Activated naive CD4-positive, alpha-beta T cell treated with anti-CD3 and anti-CD28 coated beads, Interleukin-2, amount 10 ng/mL, durations not matched to agents 7 days and 5 days (primary cell): ENCODE measurements at regions not wholly inside any gene's neighbourhood (a gene's known extent, or its start where the extent isn't known, plus 50 kb on each side); places are given as distances from the start of the nearest gene placed in this dataset.

ENCODE experiments used
- CTCF ChIA-PET: fragments of 350-600 bp; sonication (Branson Sonifier 250); formaldehyde crosslinking; loops from one replicate; lab custom pipeline; 2021; ENCODE audit warnings: antibody characterized with exemption; lab: Charles Lee
- DNase-seq: peaks from one replicate; pipeline ENCODE4 v3.0.0-alpha.2; 2020
- H3K27ac Mint-ChIP-seq: one replicate; pipeline ENCODE4 v1.8.0; 2021; ENCODE audit warnings: mild to moderate bottlenecking, moderate library complexity, mixed read lengths
- H3K27me3 Mint-ChIP-seq: one replicate; pipeline ENCODE4 v1.8.0; 2021; ENCODE audit warnings: mild to moderate bottlenecking, mixed read lengths
- H3K36me3 Mint-ChIP-seq: one replicate; pipeline ENCODE4 v1.8.0; 2021; ENCODE audit warnings: mixed read lengths
- H3K4me1 Mint-ChIP-seq: one replicate; pipeline ENCODE4 v1.8.0; 2021; ENCODE audit warnings: mixed read lengths
- H3K4me3 Mint-ChIP-seq: one replicate; pipeline ENCODE4 v1.8.0; 2021; ENCODE audit warnings: mild to moderate bottlenecking, moderate library complexity, mixed read lengths
- H3K9me3 Mint-ChIP-seq: one replicate; pipeline ENCODE4 v1.8.0; 2021; ENCODE audit warnings: mixed read lengths

GRCh38 chr21:45351526-45352275 is 53.3 kb upstream of the COL18A1 start:
- CTCF ChIA-PET = no interaction called here
- H3K27ac Mint-ChIP-seq = no peak overlapping the region
- H3K4me1 Mint-ChIP-seq = peaks cover 3% of the 10 kb centered on the region
- DNase-seq = no peak
- H3K27me3 Mint-ChIP-seq = peaks cover 45% of the 10 kb centered on the region
- peaks cover 5% of the 10 kb centered on the region for H3K9me3 Mint-ChIP-seq
- no peaks in the 10 kb centered on the region for H3K36me3 Mint-ChIP-seq
- no peak overlapping the region for H3K4me3 Mint-ChIP-seq

- Mint-ChIP-seq H3K4me1 (peaks cover 3% of the 10 kb centered on the region), H3K27ac (no peak overlapping the region), H3K27me3 (peaks cover 44% of the 10 kb centered on the region), H3K9me3 (peaks cover 5% of the 10 kb centered on the region), H3K4me3 (no peak overlapping the region), H3K36me3 (no peaks in the 10 kb centered on the region)
- no peak for DNase-seq
- CTCF ChIA-PET = no interaction called here
These were observed 52.3 kb upstream of the COL18A1 start for GRCh38 chr21:45352621-45353139.

- Mint-ChIP-seq H3K36me3 (no peaks in the 10 kb centered on the region), H3K27ac (no peak overlapping the region), H3K4me3 (no peak overlapping the region), H3K9me3 (peaks cover 5% of the 10 kb centered on the region), H3K4me1 (peaks cover 3% of the 10 kb centered on the region), H3K27me3 (peaks cover 40% of the 10 kb centered on the region)
- DNase-seq = no peak
- CTCF ChIA-PET = no interaction called here
These were observed 51.8 kb upstream of the COL18A1 start for GRCh38 chr21:45353200-45353599.

- H3K4me1 Mint-ChIP-seq = peaks cover 3% of the 10 kb centered on the region
- H3K27me3 Mint-ChIP-seq = peaks cover 40% of the 10 kb centered on the region
- DNase-seq = no peak
- no peak overlapping the region for H3K4me3 Mint-ChIP-seq
- H3K9me3 Mint-ChIP-seq = peaks cover 5% of the 10 kb centered on the region
- no peak overlapping the region for H3K27ac Mint-ChIP-seq
- no peaks in the 10 kb centered on the region for H3K36me3 Mint-ChIP-seq
- CTCF ChIA-PET = no interaction called here
These were observed 50.0 kb upstream of the COL18A1 start for GRCh38 chr21:45354970-45355369.
